ENCODE measurements at regions not wholly inside any gene's neighbourhood (a gene's known extent, or its start where the extent isn't known, plus 50 kb on each side); places are given as distances from the start of the nearest gene placed in this dataset.

GRCh38 chr13:31045286-31046081, 113.0 kb downstream of the TEX26 start:
- no peaks in the 10 kb centered on the region for H3K9me3 Mint-ChIP-seq (ENCODE audit: unreplicated experiment)
- H3K4me1 Mint-ChIP-seq (ENCODE audit: insufficient read depth, unreplicated experiment): peaks cover 15% of the 10 kb centered on the region
- intact Hi-C loops (cut with micrococcal nuclease): loop anchor here (2.0 to 10.0 kb wide), 6 partner anchors 115 to 791 kb away; partner anchors contain the start of genes HSPH1 and USPL1
- no peak for TF ChIP-seq CTCF (IDR thresholded peaks at IDR 0.05; ENCODE audit: unreplicated experiment)
- H3K27me3 Mint-ChIP-seq (ENCODE audit: insufficient read depth, unreplicated experiment): no peaks in the 10 kb centered on the region
- CTCF ChIA-PET: interaction anchor here (0.6 to 2.8 kb wide), 45 partner anchors 11 to 916 kb away, joined by 3 to 21 read pairs (median 4); no protein-coding TSS in a partner anchor
- no peaks in the 10 kb centered on the region for H3K36me3 Mint-ChIP-seq (ENCODE audit: insufficient read depth, unreplicated experiment)
- peak; percentile 96 for DNase-seq (ENCODE audit: unreplicated experiment)
- POLR2A ChIA-PET: interaction anchor here (0.6 to 3.1 kb wide), 26 partner anchors 8 to 616 kb away, joined by 3 to 43 read pairs (median 4); partner anchors contain the start of genes HSPH1 and USPL1
- peak overlapping the region; percentile 7 for H3K4me3 Mint-ChIP-seq (ENCODE audit: unreplicated experiment)
- peak overlapping the region; percentile 90 for H3K27ac Mint-ChIP-seq (ENCODE audit: low read depth, unreplicated experiment)
- TSS peak; percentile 98 for BruUV-seq (replicated peaks)

- no peaks in the 10 kb centered on the region for H3K36me3 Mint-ChIP-seq (ENCODE audit: insufficient read depth, unreplicated experiment)
- POLR2A ChIA-PET: interaction anchor here (0.6 to 3.1 kb wide), 25 partner anchors 7 to 615 kb away, joined by 3 to 43 read pairs (median 4); partner anchors contain the start of gene USPL1
- H3K27me3 Mint-ChIP-seq (ENCODE audit: insufficient read depth, unreplicated experiment): no peaks in the 10 kb centered on the region
- H3K9me3 Mint-ChIP-seq (ENCODE audit: unreplicated experiment): no peaks in the 10 kb centered on the region
- intact Hi-C loops (cut with micrococcal nuclease): loop anchor here (1.0 to 10.0 kb wide), 7 partner anchors 180 to 912 kb away; partner anchors contain the start of gene USPL1
- H3K4me3 Mint-ChIP-seq (ENCODE audit: unreplicated experiment): no peak overlapping the region
- DNase-seq (ENCODE audit: unreplicated experiment): peak; percentile 81
- H3K27ac Mint-ChIP-seq (ENCODE audit: low read depth, unreplicated experiment): peak overlapping the region; percentile 90
- BruUV-seq (replicated peaks): no TSS peak
- peak; percentile 84 for TF ChIP-seq CTCF (IDR thresholded peaks at IDR 0.05; ENCODE audit: unreplicated experiment)
- peaks cover 15% of the 10 kb centered on the region for H3K4me1 Mint-ChIP-seq (ENCODE audit: insufficient read depth, unreplicated experiment)
- CTCF ChIA-PET: interaction anchor here (0.5 to 2.8 kb wide), 71 partner anchors 9 to 1918 kb away, joined by 3 to 21 read pairs (median 4); no protein-coding TSS in a partner anchor
Measured at GRCh38 chr13:31044364-31045285, 112.2 kb downstream of the TEX26 start.

DNA sequence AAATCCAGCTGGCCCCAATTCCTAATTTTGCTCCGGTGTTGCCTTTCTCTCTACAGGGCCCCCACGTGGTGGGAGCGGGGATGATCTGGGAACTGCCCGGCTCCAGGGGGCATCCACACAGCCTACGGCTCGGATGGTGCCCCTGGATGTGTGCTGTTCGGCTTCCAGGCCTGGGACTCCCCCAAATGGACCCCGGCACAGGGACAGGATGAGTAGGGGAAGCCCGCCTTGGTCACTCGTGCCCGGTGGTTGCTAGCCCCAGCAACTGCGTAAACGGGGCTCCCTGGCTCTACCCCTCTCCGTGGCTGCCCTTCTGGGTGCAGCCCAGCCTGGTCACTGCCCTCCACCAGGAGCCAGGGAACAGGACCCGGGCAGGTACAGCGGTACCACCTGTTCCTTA, 111.5 kb downstream of the TEX26 start:
- no TSS peak for BruUV-seq (replicated peaks)
- intact Hi-C loops (cut with micrococcal nuclease): loop anchor here (1.0 to 10.0 kb wide), 7 partner anchors 179 to 912 kb away; partner anchors contain the start of gene USPL1
- H3K27ac Mint-ChIP-seq (ENCODE audit: low read depth, unreplicated experiment): no peak overlapping the region
- DNase-seq (ENCODE audit: unreplicated experiment): no peak
- H3K4me3 Mint-ChIP-seq (ENCODE audit: unreplicated experiment): no peak overlapping the region
- CTCF ChIA-PET: interaction anchor here (0.6 to 2.8 kb wide), 25 partner anchors 9 to 901 kb away, joined by 3 to 21 read pairs (median 4); no protein-coding TSS in a partner anchor
- no peaks in the 10 kb centered on the region for H3K9me3 Mint-ChIP-seq (ENCODE audit: unreplicated experiment)
- peaks cover 22% of the 10 kb centered on the region for H3K4me1 Mint-ChIP-seq (ENCODE audit: insufficient read depth, unreplicated experiment)
- POLR2A ChIA-PET: interaction anchor here (0.8 to 3.1 kb wide), 11 partner anchors 9 to 426 kb away, joined by 3 to 43 read pairs (median 5); partner anchors contain the start of gene USPL1
- TF ChIP-seq CTCF (IDR thresholded peaks at IDR 0.05; ENCODE audit: unreplicated experiment): no peak
- H3K36me3 Mint-ChIP-seq (ENCODE audit: insufficient read depth, unreplicated experiment): no peaks in the 10 kb centered on the region
- no peaks in the 10 kb centered on the region for H3K27me3 Mint-ChIP-seq (ENCODE audit: insufficient read depth, unreplicated experiment)
